K562 (cell line): ENCODE measurements at regions not wholly inside any gene's neighbourhood (a gene's known extent, or its start where the extent isn't known, plus 50 kb on each side); places are given as distances from the start of the nearest gene placed in this dataset.

Experiments
- ATAC-seq: fragments of 200-7000 bp; cut with Tn5 transposase; 3 replicates; pipeline ENCODE4 v1.9.1; 2020; ENCODE audit warnings: moderate library complexity
- BruUV-seq: library from RNA; stranded (reverse); fragments of 400-500 nt; replicated peaks from 2 replicates; lab custom pipeline; 2021; lab: Mats Ljungman, UMichigan
- CTCF ChIA-PET: fragments of 300-600 bp; formaldehyde crosslinking; extraction: SDS; loops from one replicate; lab custom pipeline; 2021; ENCODE audit warnings: low intra/inter-chr PET ratio; lab: Yijun Ruan, JAX
- POLR2A ChIA-PET: fragments of 300-600, 350-650 bp; sonication (Branson Sonifier 250); formaldehyde crosslinking; extraction: SDS; loops from one replicate; lab custom pipeline; 2021; ENCODE audit warnings: antibody characterized with exemption, inconsistent platforms; lab: Yijun Ruan, JAX
- DNase-seq, 4 experiments: peaks; one replicate each; pipeline versions ENCODE4 v3.0.0 to v3.0.0-alpha.2; 2011 to 2018; ENCODE audit warnings: low spot score in 3 of 4, mixed read lengths in 3 of 4; ENCODE audit errors: extremely low read depth in 1 of 4
- FAIRE-seq: peaks from 2 replicates; lab custom pipeline; 2011; peaks lifted over from hg19 to GRCh38; lab: Jason Lieb, UNC
- H2AFZ ChIP-seq: 2 replicates; pipeline ENCODE4 v1.6.0; 2011; ENCODE audit warnings: low read depth, low read length, control low read depth, inconsistent platforms
- H3K27ac ChIP-seq: fragments of 200-600 bp; 3 replicates; pipeline ENCODE4 v1.8.0; 2011; ENCODE audit warnings: low read depth, mild to moderate bottlenecking, control low read depth, inconsistent platforms, low read length, moderate library complexity, mixed read lengths; ENCODE audit errors: extremely low read depth
- H3K27me3 ChIP-seq, 2 experiments: fragments of 300-600 bp in 1 of 2; 2 replicates in 1 of 2; 3 replicates in 1 of 2; pipeline versions ENCODE4 v1.6.0 to v1.8.0; 2011; ENCODE audit warnings: inconsistent platforms in 2 of 2, low read length in 2 of 2, mild to moderate bottlenecking in 1 of 2, mixed read lengths in 1 of 2, moderate library complexity in 1 of 2; ENCODE audit not compliant: control insufficient read depth in 2 of 2, insufficient read depth in 2 of 2
- H3K36me3 ChIP-seq: fragments of 300-600 bp; 3 replicates; pipeline ENCODE4 v1.8.0; 2011; ENCODE audit warnings: mild to moderate bottlenecking, low read length, inconsistent platforms; ENCODE audit not compliant: control insufficient read depth, insufficient read depth
- H3K4me1 ChIP-seq, 2 experiments: fragments of 200-600 bp in 1 of 2; replicated peaks in 1 of 2; 2 replicates in 1 of 2; 3 replicates in 1 of 2; pipeline versions ENCODE4 v1.5.1 to v1.8.0; 2011; ENCODE audit warnings: inconsistent platforms in 2 of 2, low read length in 2 of 2, mild to moderate bottlenecking in 1 of 2, mixed read lengths in 1 of 2, moderate library complexity in 1 of 2; ENCODE audit not compliant: control insufficient read depth in 2 of 2, insufficient read depth in 2 of 2
- H3K4me2 ChIP-seq: 2 replicates; pipeline ENCODE4 v1.6.1; 2011; ENCODE audit warnings: low read length, control low read depth, inconsistent platforms, mixed read lengths; ENCODE audit not compliant: insufficient read depth
- H3K4me3 ChIP-seq: fragments of 200-600 bp; sonication (generic), shearing (Covaris generic); 2 replicates; pipeline ENCODE4 v1.5.1; 2016; ENCODE audit warnings: control low read depth, inconsistent platforms
- H3K79me2 ChIP-seq: fragments of 200-600 bp; 3 replicates; pipeline ENCODE4 v1.8.0; 2011; ENCODE audit warnings: low read length, inconsistent platforms; ENCODE audit not compliant: control insufficient read depth, insufficient read depth
- H3K9ac ChIP-seq, 2 experiments: 2 replicates each; pipeline versions ENCODE4 v1.6.0 to v1.6.1; 2011; ENCODE audit warnings: low read depth in 2 of 2, low read length in 2 of 2, control low read depth in 1 of 2, inconsistent platforms in 1 of 2, mild to moderate bottlenecking in 1 of 2, mixed read lengths in 1 of 2; ENCODE audit not compliant: insufficient read depth in 1 of 2
- H3K9me1 ChIP-seq: one replicate; pipeline ENCODE4 v1.6.0; 2011; ENCODE audit warnings: inconsistent platforms, mild to moderate bottlenecking, low read length, moderate library complexity; ENCODE audit not compliant: control insufficient read depth, insufficient read depth
- H3K9me3 ChIP-seq: replicated peaks from 2 replicates; pipeline ENCODE4 v1.5.1; 2011; ENCODE audit warnings: low read depth, low read length, inconsistent platforms; ENCODE audit not compliant: control insufficient read depth, insufficient read depth
- H4K20me1 ChIP-seq: replicated peaks from 2 replicates; pipeline ENCODE4 v1.6.1; 2011; ENCODE audit warnings: low read length, inconsistent platforms, mixed read lengths; ENCODE audit not compliant: control insufficient read depth, insufficient read depth
- EGR1 ChIP-seq: fragments of 450-650 bp; conservative IDR thresholded peaks from 2 replicates; pipeline ENCODE4 v1.6.1; 2017; ENCODE audit warnings: mild to moderate bottlenecking
- FOXJ3 ChIP-seq: sonication (generic); formaldehyde crosslinking; IDR thresholded peaks from 2 replicates; pipeline ENCODE4 v1.4.0; 2020; ENCODE audit warnings: mild to moderate bottlenecking, missing genetic modification reagents
- POLR2H ChIP-seq: IDR thresholded peaks from 2 replicates; pipeline ENCODE4 v1.6.1; 2016; ENCODE audit warnings: missing genetic modification characterization, low read depth, mild to moderate bottlenecking, control low read depth, missing compliant biosample characterization, moderate library complexity
- RBFOX2 ChIP-seq: fragments of 200-400 bp; formaldehyde crosslinking; IDR thresholded peaks from 2 replicates; pipeline ENCODE4 v1.6.1; 2017; ENCODE audit warnings: low read depth, mild to moderate bottlenecking, low read length, moderate library complexity
- TFE3 ChIP-seq: fragments of 450-650 bp; formaldehyde crosslinking; IDR thresholded peaks from 2 replicates; pipeline ENCODE4 v1.4.0; 2020; ENCODE audit warnings: mild to moderate bottlenecking, mixed read lengths
- WGBS: fragments of 100-300 bp; shearing (Covaris generic); methylation state at CpG from one replicate; pipeline ENCODE4 v1.1.6; 2016; ENCODE audit warnings: low coverage, mixed read lengths; ENCODE audit not compliant: insufficient coverage; ENCODE audit errors: missing lambda C conversion rate; 5-methylcytosine and 5-hydroxymethylcytosine counted together
- in situ Hi-C: fragments of 300-500 bp; cut with MboI; formaldehyde crosslinking; loops from 4 replicates; pipeline ENCODE4 v1.15.0; 2018; ENCODE audit warnings: inconsistent platforms, mixed read lengths
- intact Hi-C: fragments of 100-400 bp; cut with micrococcal nuclease; formaldehyde crosslinking; loops from 2 replicates; pipeline ENCODE4 v1.14.2; 2022
- TF ChIP-seq, protein P1 (sequence below): sonication (generic); formaldehyde crosslinking; IDR thresholded peaks from 2 replicates; pipeline ENCODE4 v1.8.1; 2023; ENCODE audit warnings: mild to moderate bottlenecking, missing genetic modification reagents
- TF ChIP-seq, protein P2 (sequence below): fragments of 250-450 bp; sonication (Bioruptor Pico); IDR thresholded peaks from 2 replicates; pipeline ENCODE4 v1.5.0; 2022; ENCODE audit warnings: mild to moderate bottlenecking

DNA sequence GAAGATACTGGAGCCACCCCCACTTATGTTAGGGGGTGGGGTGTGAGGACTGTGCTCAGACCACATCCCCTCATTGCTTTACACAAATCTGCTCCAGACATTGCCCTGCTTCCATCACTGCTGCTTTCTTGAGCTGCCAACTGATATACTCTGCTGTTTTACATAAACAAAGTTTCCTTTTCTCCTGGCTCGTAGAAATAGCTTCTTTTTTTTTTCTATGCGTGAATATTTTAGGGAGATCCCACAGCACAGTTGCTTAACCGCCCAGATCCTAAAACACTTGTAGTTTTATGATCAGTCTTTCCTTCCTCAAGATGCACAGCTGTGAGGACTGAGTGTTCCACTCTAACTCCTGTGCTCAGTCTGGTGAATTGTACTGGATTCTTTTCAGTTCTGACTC lies 768.4 kb downstream of the PCDH18 start:
- CTCF ChIA-PET: no interaction called here
- POLR2A ChIA-PET: no interaction called here
- TF ChIP-seq, protein P1, sequence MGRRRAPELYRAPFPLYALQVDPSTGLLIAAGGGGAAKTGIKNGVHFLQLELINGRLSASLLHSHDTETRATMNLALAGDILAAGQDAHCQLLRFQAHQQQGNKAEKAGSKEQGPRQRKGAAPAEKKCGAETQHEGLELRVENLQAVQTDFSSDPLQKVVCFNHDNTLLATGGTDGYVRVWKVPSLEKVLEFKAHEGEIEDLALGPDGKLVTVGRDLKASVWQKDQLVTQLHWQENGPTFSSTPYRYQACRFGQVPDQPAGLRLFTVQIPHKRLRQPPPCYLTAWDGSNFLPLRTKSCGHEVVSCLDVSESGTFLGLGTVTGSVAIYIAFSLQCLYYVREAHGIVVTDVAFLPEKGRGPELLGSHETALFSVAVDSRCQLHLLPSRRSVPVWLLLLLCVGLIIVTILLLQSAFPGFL (CRISPR knock-in tag): no peak
- TF ChIP-seq RBFOX2 (no peak), EGR1 (no peak), TFE3 (CRISPR knock-in tag) (no peak), FOXJ3 (CRISPR knock-in tag) (no peak), POLR2H (tag) (no peak)
- TF ChIP-seq, protein P2, sequence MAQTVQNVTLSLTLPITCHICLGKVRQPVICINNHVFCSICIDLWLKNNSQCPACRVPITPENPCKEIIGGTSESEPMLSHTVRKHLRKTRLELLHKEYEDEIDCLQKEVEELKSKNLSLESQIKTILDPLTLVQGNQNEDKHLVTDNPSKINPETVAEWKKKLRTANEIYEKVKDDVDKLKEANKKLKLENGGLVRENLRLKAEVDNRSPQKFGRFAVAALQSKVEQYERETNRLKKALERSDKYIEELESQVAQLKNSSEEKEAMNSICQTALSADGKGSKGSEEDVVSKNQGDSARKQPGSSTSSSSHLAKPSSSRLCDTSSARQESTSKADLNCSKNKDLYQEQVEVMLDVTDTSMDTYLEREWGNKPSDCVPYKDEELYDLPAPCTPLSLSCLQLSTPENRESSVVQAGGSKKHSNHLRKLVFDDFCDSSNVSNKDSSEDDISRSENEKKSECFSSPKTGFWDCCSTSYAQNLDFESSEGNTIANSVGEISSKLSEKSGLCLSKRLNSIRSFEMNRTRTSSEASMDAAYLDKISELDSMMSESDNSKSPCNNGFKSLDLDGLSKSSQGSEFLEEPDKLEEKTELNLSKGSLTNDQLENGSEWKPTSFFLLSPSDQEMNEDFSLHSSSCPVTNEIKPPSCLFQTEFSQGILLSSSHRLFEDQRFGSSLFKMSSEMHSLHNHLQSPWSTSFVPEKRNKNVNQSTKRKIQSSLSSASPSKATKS (CRISPR knock-in tag): no peak
- BruUV-seq: no TSS peak
- Histone ChIP-seq H3K4me3 (no peak overlapping the region), H3K4me1 (no peaks in the 10 kb centered on the region), H3K9me3 (no peaks in the 10 kb centered on the region), H4K20me1 (no peaks in the 10 kb centered on the region), H3K27me3 (no peaks in the 10 kb centered on the region), H3K79me2 (no peaks in the 10 kb centered on the region), H3K4me2 (no peak overlapping the region), H2AFZ (no peak overlapping the region), H3K9me1 (no peaks in the 10 kb centered on the region), H3K9ac (no peak overlapping the region), H3K36me3 (no peaks in the 10 kb centered on the region), H3K27ac (no peak overlapping the region)
- intact Hi-C loops (no loop called here), in situ Hi-C loops (no loop called here)
- WGBS: 0% methylated on average over 3 of the region's 3 CpGs
- no peak for DNase-seq
- ATAC-seq: no peak
- FAIRE-seq: no peak
